ENCODE measurements at regions not wholly inside any gene's neighbourhood (a gene's known extent, or its start where the extent isn't known, plus 50 kb on each side); places are given as distances from the start of the nearest gene placed in this dataset.
A peak's percentile ranks its signal among the peaks of the same experiment; 100 is the strongest.

DNA sequence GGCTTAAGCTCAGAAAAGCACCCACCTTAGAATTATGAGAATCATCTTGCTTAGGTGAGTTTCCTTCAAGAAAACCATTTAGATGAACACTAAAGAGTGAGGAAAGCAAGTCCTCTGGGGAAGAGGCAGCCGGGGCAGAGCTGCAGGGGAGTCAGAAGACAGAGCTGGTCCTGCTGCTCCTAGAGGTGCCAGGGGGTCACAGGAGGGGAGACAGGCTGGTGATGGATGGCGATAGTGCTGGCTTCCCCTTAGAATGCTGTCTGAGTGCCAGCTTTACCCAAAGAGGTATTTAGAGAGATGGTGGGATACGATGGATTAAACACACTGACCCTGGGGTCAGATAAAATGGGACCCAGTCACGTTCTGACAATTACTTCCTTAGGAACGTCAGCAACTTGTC, 269.4 kb downstream of the TDRD15 start:
- Histone ChIP-seq H3K27ac (no peak overlapping the region), H3K27me3 (peaks cover 0 to 3% (median 0%) of the 10 kb centered on the region in 9 donors), H3K4me1 (no peaks in the 10 kb centered on the region), H3K9me3 (no peaks in the 10 kb centered on the region), H3K36me3 (no peaks in the 10 kb centered on the region), H3K4me3 (no peak overlapping the region)
- intact Hi-C loops (cut with DNase I) = no loop called here
- ATAC-seq (no peak), DNase-seq (no peak)
- TF ChIP-seq, protein P1, sequence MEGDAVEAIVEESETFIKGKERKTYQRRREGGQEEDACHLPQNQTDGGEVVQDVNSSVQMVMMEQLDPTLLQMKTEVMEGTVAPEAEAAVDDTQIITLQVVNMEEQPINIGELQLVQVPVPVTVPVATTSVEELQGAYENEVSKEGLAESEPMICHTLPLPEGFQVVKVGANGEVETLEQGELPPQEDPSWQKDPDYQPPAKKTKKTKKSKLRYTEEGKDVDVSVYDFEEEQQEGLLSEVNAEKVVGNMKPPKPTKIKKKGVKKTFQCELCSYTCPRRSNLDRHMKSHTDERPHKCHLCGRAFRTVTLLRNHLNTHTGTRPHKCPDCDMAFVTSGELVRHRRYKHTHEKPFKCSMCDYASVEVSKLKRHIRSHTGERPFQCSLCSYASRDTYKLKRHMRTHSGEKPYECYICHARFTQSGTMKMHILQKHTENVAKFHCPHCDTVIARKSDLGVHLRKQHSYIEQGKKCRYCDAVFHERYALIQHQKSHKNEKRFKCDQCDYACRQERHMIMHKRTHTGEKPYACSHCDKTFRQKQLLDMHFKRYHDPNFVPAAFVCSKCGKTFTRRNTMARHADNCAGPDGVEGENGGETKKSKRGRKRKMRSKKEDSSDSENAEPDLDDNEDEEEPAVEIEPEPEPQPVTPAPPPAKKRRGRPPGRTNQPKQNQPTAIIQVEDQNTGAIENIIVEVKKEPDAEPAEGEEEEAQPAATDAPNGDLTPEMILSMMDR (IDR thresholded peaks at IDR 0.05) = no peak
- TF ChIP-seq POLR2A (IDR thresholded peaks at IDR 0.05) = no peak
- WGBS, 4 donors = 31 to 53% (median 43%) methylated on average over 5 of the region's 5 CpGs

DNA sequence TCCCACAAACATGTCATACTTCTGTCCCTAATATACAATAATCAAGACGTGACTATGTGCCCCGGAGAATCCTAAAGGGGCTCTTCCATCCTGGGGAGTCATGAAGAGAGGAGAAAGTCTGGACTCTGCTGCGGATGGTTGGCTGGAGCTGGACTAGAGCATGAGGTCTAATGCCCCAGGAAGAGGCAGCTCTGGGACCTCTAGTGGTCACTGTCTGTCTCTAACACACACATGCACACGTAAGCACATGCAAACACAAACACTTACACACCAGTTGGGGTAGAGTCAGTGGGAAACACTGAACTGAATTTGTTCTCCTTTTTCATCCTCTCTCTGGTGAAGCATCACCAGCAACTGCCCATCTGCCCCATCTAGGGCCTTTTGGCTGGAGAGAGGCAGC, 271.6 kb downstream of the TDRD15 start:
- Histone ChIP-seq H3K4me1 (no peaks in the 10 kb centered on the region), H3K4me3 (no peak overlapping the region), H3K9me3 (no peaks in the 10 kb centered on the region), H3K27me3 (no peaks in the 10 kb centered on the region), H3K36me3 (no peaks in the 10 kb centered on the region), H3K27ac (no peak overlapping the region)
- WGBS, 4 donors = 72 to 88% (median 74%) methylated on average over 4 of the region's 4 CpGs
- intact Hi-C loops (cut with DNase I) = no loop called here
- ATAC-seq (peak in 1 of 4 donors; percentile 38), DNase-seq (no peak)
- no peak for TF ChIP-seq POLR2A (IDR thresholded peaks at IDR 0.05)
- TF ChIP-seq, protein P1 (IDR thresholded peaks at IDR 0.05) = peak in 4 of 12 donors; percentile 4 to 23 (median 18)

DNA sequence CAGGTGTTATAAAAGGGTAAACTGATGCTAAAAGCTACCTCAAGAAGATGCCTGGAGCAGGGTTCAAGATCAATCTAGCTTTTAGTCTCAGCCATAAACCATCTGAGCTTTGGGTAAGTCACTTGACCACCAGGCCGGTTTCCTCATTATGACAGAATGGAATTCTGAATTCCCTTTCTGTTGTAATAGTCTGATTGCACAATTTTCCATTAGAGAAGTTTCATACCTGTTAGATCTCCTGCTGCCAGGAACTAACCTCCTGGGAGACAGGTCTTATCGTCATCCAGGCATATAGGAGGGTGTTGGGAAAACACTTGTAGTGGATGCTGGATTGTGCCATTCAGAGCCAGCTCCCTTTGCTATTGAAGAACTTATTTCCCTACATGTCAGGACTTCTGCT, 272.5 kb downstream of the TDRD15 start:
- ATAC-seq = no peak
- no peaks in the 10 kb centered on the region for H3K9me3 ChIP-seq
- no peak for TF ChIP-seq POLR2A (IDR thresholded peaks at IDR 0.05)
- TF ChIP-seq, protein P1 (IDR thresholded peaks at IDR 0.05) = no peak
- H3K27me3 ChIP-seq = no peaks in the 10 kb centered on the region
- no peak overlapping the region for H3K4me3 ChIP-seq
- no peak overlapping the region for H3K27ac ChIP-seq
- DNase-seq = no peak
- H3K36me3 ChIP-seq = no peaks in the 10 kb centered on the region
- 77 to 85% (median 83%) methylated on average over 2 of the region's 2 CpGs for WGBS, 4 donors
- no peaks in the 10 kb centered on the region for H3K4me1 ChIP-seq
- intact Hi-C loops (cut with DNase I) = no loop called here

DNA sequence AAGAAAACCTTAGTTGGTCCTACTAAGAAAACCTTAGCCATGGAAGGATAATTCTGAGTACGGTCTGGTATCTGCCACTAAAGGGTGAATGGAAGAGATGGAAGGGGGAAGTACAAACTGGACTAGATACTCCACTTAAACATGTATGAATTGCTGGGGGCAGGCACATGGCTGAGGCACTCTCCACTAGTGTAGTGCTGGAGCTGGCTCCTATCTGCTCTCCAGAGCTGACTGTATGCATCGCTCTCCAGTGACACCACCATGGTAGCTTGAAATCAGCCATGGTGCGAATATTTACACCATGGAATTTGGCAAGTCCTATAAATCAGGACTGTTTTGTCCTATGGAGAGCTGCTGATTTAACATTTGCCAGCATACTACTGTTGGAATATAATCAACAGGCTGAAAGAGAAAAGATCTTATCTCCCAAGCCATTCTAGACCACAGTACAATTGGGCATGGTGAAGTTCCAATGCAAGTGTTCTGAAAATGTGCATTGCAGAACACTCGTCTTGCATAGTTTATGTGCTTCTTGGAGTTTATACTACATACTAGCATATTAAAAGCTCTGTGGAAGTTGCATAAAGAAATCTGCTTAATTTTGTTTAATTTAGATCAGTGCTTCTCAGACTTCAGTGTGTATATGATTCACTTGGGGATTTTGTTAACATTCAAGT, 277.4 kb downstream of the TDRD15 start:
- H3K27ac ChIP-seq = no peak overlapping the region
- no peaks in the 10 kb centered on the region for H3K36me3 ChIP-seq
- WGBS, 4 donors = 94 to 96% (median 95%) methylated on average over 4 of the region's 4 CpGs
- no peak overlapping the region for H3K4me3 ChIP-seq
- ATAC-seq (no peak), DNase-seq (no peak)
- no peaks in the 10 kb centered on the region for H3K4me1 ChIP-seq
- no peaks in the 10 kb centered on the region for H3K9me3 ChIP-seq
- H3K27me3 ChIP-seq = no peaks in the 10 kb centered on the region
- intact Hi-C loops (cut with DNase I) = no loop called here
- TF ChIP-seq POLR2A (IDR thresholded peaks at IDR 0.05) = no peak
- TF ChIP-seq, protein P1 (IDR thresholded peaks at IDR 0.05) = no peak

Measured in heart left ventricle (tissue), 16 donors.